ENCODE measurements at regions not wholly inside any gene's neighbourhood (a gene's known extent, or its start where the extent isn't known, plus 50 kb on each side); places are given as distances from the start of the nearest gene placed in this dataset.

GRCh38 chr6:163862701-163863100 lies 448.2 kb downstream of the QKI start:
- peaks cover 8 to 32% of the 10 kb centered on the region in 2 experiments; a peak in 4 of 5 replicates for H3K27me3 ChIP-seq (ENCODE audit: control insufficient read depth in 2 of 2, insufficient read depth in 2 of 2, low read length in 2 of 2)
- H3K9me3 ChIP-seq (replicated peaks; ENCODE audit: control insufficient read depth, insufficient read depth, low read depth, low read length) = peaks cover 6% of the 10 kb centered on the region; the same call in 1 of the 2 replicates
- no peaks in the 10 kb centered on the region for H3K9me1 ChIP-seq (ENCODE audit: control insufficient read depth, insufficient read depth, low read length)
- CTCF ChIA-PET (ENCODE audit: low intra/inter-chr PET ratio) = no interaction called here
- TF ChIP-seq CXXC5 (CRISPR knock-in tag; IDR thresholded peaks at IDR 0.05) = no peak
- no peak for TF ChIP-seq ZNF431 (CRISPR knock-in tag; IDR thresholded peaks at IDR 0.05)
- TF ChIP-seq, protein P1, sequence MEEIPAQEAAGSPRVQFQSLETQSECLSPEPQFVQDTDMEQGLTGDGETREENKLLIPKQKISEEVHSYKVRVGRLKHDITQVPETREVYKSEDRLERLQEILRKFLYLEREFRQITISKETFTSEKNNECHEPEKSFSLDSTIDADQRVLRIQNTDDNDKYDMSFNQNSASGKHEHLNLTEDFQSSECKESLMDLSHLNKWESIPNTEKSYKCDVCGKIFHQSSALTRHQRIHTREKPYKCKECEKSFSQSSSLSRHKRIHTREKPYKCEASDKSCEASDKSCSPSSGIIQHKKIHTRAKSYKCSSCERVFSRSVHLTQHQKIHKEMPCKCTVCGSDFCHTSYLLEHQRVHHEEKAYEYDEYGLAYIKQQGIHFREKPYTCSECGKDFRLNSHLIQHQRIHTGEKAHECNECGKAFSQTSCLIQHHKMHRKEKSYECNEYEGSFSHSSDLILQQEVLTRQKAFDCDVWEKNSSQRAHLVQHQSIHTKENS (CRISPR knock-in tag; IDR thresholded peaks at IDR 0.05) = no peak
- no peak for TF ChIP-seq BDP1 (IDR thresholded peaks at IDR 0.05; ENCODE audit: insufficient read depth, insufficient read length)
- TF ChIP-seq CHD1 (IDR thresholded peaks at IDR 0.05; ENCODE audit: low read length) = no peak
- no peak for TF ChIP-seq ZNF184 (CRISPR knock-in tag; IDR thresholded peaks at IDR 0.05)
- no TSS peak for BruUV-seq (replicated peaks)
- in situ Hi-C loops (cut with MboI) = no loop called here
- H3K36me3 ChIP-seq (ENCODE audit: control insufficient read depth, insufficient read depth, low read length) = no peaks in the 10 kb centered on the region
- no peaks in the 10 kb centered on the region for H4K20me1 ChIP-seq (replicated peaks; ENCODE audit: control insufficient read depth, insufficient read depth, low read length)
- POLR2A ChIA-PET = no interaction called here
- H3K27ac ChIP-seq (ENCODE audit: extremely low read depth, low read depth, low read length) = no peak overlapping the region
- ATAC-seq = no peak
- H3K4me2 ChIP-seq (ENCODE audit: insufficient read depth, low read length) = no peak overlapping the region
- WGBS (ENCODE audit: insufficient coverage, low coverage, missing lambda C conversion rate) = 33% methylated on average over 5 of the region's 5 CpGs
- H3K9ac ChIP-seq (ENCODE audit: insufficient read depth in 1 of 2, low read depth in 2 of 2, low read length in 2 of 2) = no peak overlapping the region
- no peak overlapping the region for H3K4me3 ChIP-seq
- no peak overlapping the region for H2AFZ ChIP-seq (ENCODE audit: low read depth, low read length)
- H3K4me1 ChIP-seq (replicated peaks in 1 of 2; ENCODE audit: control insufficient read depth in 2 of 2, insufficient read depth in 2 of 2, low read length in 2 of 2) = peaks cover 7 to 26% of the 10 kb centered on the region in 2 experiments; a peak in 4 of 5 replicates
- no peak for FAIRE-seq
- H3K79me2 ChIP-seq (ENCODE audit: control insufficient read depth, insufficient read depth, low read length) = no peaks in the 10 kb centered on the region
- intact Hi-C loops (cut with micrococcal nuclease) = loop anchor here (5.0 kb wide), 1 partner anchor 150 kb away; no protein-coding TSS in a partner anchor
- no peak for DNase-seq (ENCODE audit: extremely low read depth in 1 of 4, low spot score in 3 of 4)

All from K562 (cell line).